OCI-LY1 (cell line): ENCODE measurements at regions not wholly inside any gene's neighbourhood (a gene's known extent, or its start where the extent isn't known, plus 50 kb on each side); places are given as distances from the start of the nearest gene placed in this dataset.
"Not testable (repeated sequence)": the region's sequence is repeated elsewhere in the genome, so short reads cannot be mapped to it uniquely, and the experiment has no call there.

Experiments
- H2AFZ ChIP-seq: fragments of 200-600 bp; sonication (generic), shearing (Covaris generic); 2 replicates; pipeline ENCODE4 v1.6.0; 2014; ENCODE audit warnings: antibody characterized with exemption, mild to moderate bottlenecking, low read length
- H3F3A ChIP-seq: fragments of 200-600 bp; sonication (generic), shearing (Covaris generic); 2 replicates; pipeline ENCODE4 v1.6.0; 2014; ENCODE audit warnings: mild to moderate bottlenecking, antibody characterized with exemption, low read length, moderate library complexity; ENCODE audit not compliant: insufficient read depth
- H3K27ac ChIP-seq: fragments of 200-600 bp; sonication (generic); 2 replicates; pipeline ENCODE4 v1.5.1; 2014; ENCODE audit warnings: low read length, mixed run types, mild to moderate bottlenecking, low read depth; ENCODE audit not compliant: poor library complexity, severe bottlenecking
- H3K27me3 ChIP-seq: fragments of 200-600 bp; sonication (generic); 2 replicates; pipeline ENCODE4 v1.6.0; 2014; ENCODE audit warnings: antibody characterized with exemption, mild to moderate bottlenecking, low read length, moderate library complexity; ENCODE audit not compliant: insufficient read depth
- H3K36me3 ChIP-seq: fragments of 200-600 bp; sonication (generic); 2 replicates; pipeline ENCODE4 v1.6.1; 2014; ENCODE audit warnings: mild to moderate bottlenecking, antibody characterized with exemption, low read length, moderate library complexity, mixed read lengths; ENCODE audit not compliant: insufficient read depth
- H3K4me1 ChIP-seq: fragments of 200-600 bp; sonication (generic); 2 replicates; pipeline ENCODE4 v1.5.1; 2014; ENCODE audit warnings: mild to moderate bottlenecking, low read length, moderate library complexity; ENCODE audit not compliant: insufficient read depth, severe bottlenecking
- H3K4me2 ChIP-seq: fragments of 200-600 bp; sonication (generic), shearing (Covaris generic); 2 replicates; pipeline ENCODE4 v1.6.1; 2014; ENCODE audit warnings: low read length
- H3K4me3 ChIP-seq: fragments of 200-600 bp; sonication (generic); 2 replicates; pipeline ENCODE4 v1.5.1; 2014; ENCODE audit warnings: low read length, low read depth, mild to moderate bottlenecking, mixed read lengths; ENCODE audit not compliant: poor library complexity, severe bottlenecking
- H3K79me2 ChIP-seq: fragments of 200-600 bp; shearing (Covaris generic); 2 replicates; pipeline ENCODE4 v1.6.1; 2016; ENCODE audit warnings: mixed run types, low read length, mixed read lengths; ENCODE audit not compliant: insufficient read depth
- H3K9ac ChIP-seq: fragments of 200-600 bp; sonication (generic), shearing (Covaris generic); 2 replicates; pipeline ENCODE4 v1.6.1; 2014; ENCODE audit warnings: mild to moderate bottlenecking, low read length, mixed read lengths
- H3K9me2 ChIP-seq: fragments of 200-600 bp; sonication (generic), shearing (Covaris generic); 2 replicates; pipeline ENCODE4 v1.6.1; 2014; ENCODE audit warnings: low read depth, mild to moderate bottlenecking, low read length, mixed read lengths
- H3K9me3 ChIP-seq: fragments of 200-600 bp; shearing (Covaris generic); 2 replicates; pipeline ENCODE4 v1.6.1; 2014; ENCODE audit warnings: low read length, mixed read lengths
- H4K20me1 ChIP-seq: fragments of 200-600 bp; sonication (generic), shearing (Covaris generic); 2 replicates; pipeline ENCODE4 v1.6.0; 2016; ENCODE audit warnings: mild to moderate bottlenecking, low read length; ENCODE audit not compliant: insufficient read depth
- CTCF ChIP-seq: fragments of 200-600 bp; sonication (generic), shearing (Covaris generic); IDR thresholded peaks from 2 replicates; pipeline ENCODE4 v1.5.1; 2017; ENCODE audit warnings: mild to moderate bottlenecking, antibody characterized with exemption, low read length, moderate library complexity, mixed read lengths
- EZH2 ChIP-seq: fragments of 200-600 bp; sonication (generic), shearing (Covaris generic); IDR thresholded peaks from 2 replicates; pipeline ENCODE4 v1.8.0; 2017; ENCODE audit warnings: borderline replicate concordance, mixed run types, mild to moderate bottlenecking, antibody characterized with exemption, low read length, moderate library complexity, mixed read lengths

- no peak overlapping the region for H3K4me3 ChIP-seq
- H3K4me2 ChIP-seq: no peak overlapping the region
- no peaks in the 10 kb centered on the region for H3K9me3 ChIP-seq
- H3K79me2 ChIP-seq: no peaks in the 10 kb centered on the region
- H4K20me1 ChIP-seq: no peaks in the 10 kb centered on the region
- no peak overlapping the region for H3K9ac ChIP-seq
- H3K36me3 ChIP-seq: no peaks in the 10 kb centered on the region
- H3F3A ChIP-seq: no peaks in the 10 kb centered on the region
- no peaks in the 10 kb centered on the region for H3K4me1 ChIP-seq
- no peak overlapping the region for H2AFZ ChIP-seq
- no peaks in the 10 kb centered on the region for H3K9me2 ChIP-seq
- TF ChIP-seq CTCF (no peak), EZH2 (no peak)
- H3K27ac ChIP-seq: no peak overlapping the region
- H3K27me3 ChIP-seq: no peaks in the 10 kb centered on the region
Measured at GRCh38 chr10:2030046-2030445, 292.7 kb upstream of the ADARB2 start.

- no peaks in the 10 kb centered on the region for H3K9me2 ChIP-seq
- no peaks in the 10 kb centered on the region for H3K4me1 ChIP-seq
- H3K9me3 ChIP-seq: no peaks in the 10 kb centered on the region
- H3F3A ChIP-seq: no peaks in the 10 kb centered on the region
- no peak overlapping the region for H3K27ac ChIP-seq
- H2AFZ ChIP-seq: no peak overlapping the region
- no peak overlapping the region for H3K9ac ChIP-seq
- H4K20me1 ChIP-seq: no peaks in the 10 kb centered on the region
- H3K36me3 ChIP-seq: no peaks in the 10 kb centered on the region
- no peaks in the 10 kb centered on the region for H3K27me3 ChIP-seq
- no peak overlapping the region for H3K4me2 ChIP-seq
- no peaks in the 10 kb centered on the region for H3K79me2 ChIP-seq
- H3K4me3 ChIP-seq: no peak overlapping the region
- TF ChIP-seq EZH2: no peak
- no peak for TF ChIP-seq CTCF
Measured at GRCh38 chr10:2026936-2027335, 289.6 kb upstream of the ADARB2 start.

GRCh38 chr10:2024750-2025149 lies 287.4 kb upstream of the ADARB2 start:
- not testable (repeated sequence) for H3K36me3 ChIP-seq, H3K4me1 ChIP-seq, H3K9me3 ChIP-seq, H3K4me3 ChIP-seq, H4K20me1 ChIP-seq, H3K4me2 ChIP-seq, H3K79me2 ChIP-seq, H3K9ac ChIP-seq, H3K27me3 ChIP-seq, H2AFZ ChIP-seq, H3F3A ChIP-seq, H3K27ac ChIP-seq, H3K9me2 ChIP-seq

GRCh38 chr10:2023687-2024086 lies 286.4 kb upstream of the ADARB2 start:
- no peaks in the 10 kb centered on the region for H3K79me2 ChIP-seq
- no peak overlapping the region for H3K4me2 ChIP-seq
- no peaks in the 10 kb centered on the region for H4K20me1 ChIP-seq
- no peaks in the 10 kb centered on the region for H3K9me2 ChIP-seq
- H3K9me3 ChIP-seq: no peaks in the 10 kb centered on the region
- H3K27ac ChIP-seq: no peak overlapping the region
- H3K27me3 ChIP-seq: no peaks in the 10 kb centered on the region
- H3K9ac ChIP-seq: no peak overlapping the region
- no peak for TF ChIP-seq CTCF
- TF ChIP-seq EZH2: no peak
- H3K4me1 ChIP-seq: no peaks in the 10 kb centered on the region
- H3K36me3 ChIP-seq: no peaks in the 10 kb centered on the region
- H2AFZ ChIP-seq: no peak overlapping the region
- no peaks in the 10 kb centered on the region for H3F3A ChIP-seq
- no peak overlapping the region for H3K4me3 ChIP-seq
